ENCODE measurements at regions not wholly inside any gene's neighbourhood (a gene's known extent, or its start where the extent isn't known, plus 50 kb on each side); places are given as distances from the start of the nearest gene placed in this dataset.

GRCh38 chr4:28755081-28755480, 1894.4 kb downstream of the STIM2 start:
- no peaks in the 10 kb centered on the region for H3K4me1 ChIP-seq (ENCODE audit: insufficient read depth, low read length)
- H3K9me3 ChIP-seq (ENCODE audit: low read length) = no peaks in the 10 kb centered on the region
- H3K4me3 ChIP-seq (ENCODE audit: low read length) = no peak overlapping the region
- no peak overlapping the region for H3K27ac ChIP-seq (ENCODE audit: low read depth, low read length)
- Mint-ChIP-seq H3K9me3 (peaks cover 5 to 20% (median 10%) of the 10 kb centered on the region in 5 donors), H3K4me1 (no peaks in the 10 kb centered on the region), H3K4me3 (no peak overlapping the region), H3K27ac (no peak overlapping the region), H3K27me3 (no peaks in the 10 kb centered on the region), H3K36me3 (no peaks in the 10 kb centered on the region)
- ChIA-PET CTCF (no interaction called here), POLR2A (no interaction called here)
- no peak for DNase-seq
- no peaks in the 10 kb centered on the region for H3K27me3 ChIP-seq (ENCODE audit: insufficient read depth, low read length, poor library complexity, severe bottlenecking)
- no peaks in the 10 kb centered on the region for H3K36me3 ChIP-seq (ENCODE audit: insufficient read depth, low read length)

- ChIA-PET POLR2A (no interaction called here), CTCF (no interaction called here)
- Mint-ChIP-seq H3K27ac (no peak overlapping the region), H3K27me3 (no peaks in the 10 kb centered on the region), H3K9me3 (peaks cover 2 to 18% (median 16%) of the 10 kb centered on the region in 5 donors), H3K4me3 (no peak overlapping the region), H3K4me1 (no peaks in the 10 kb centered on the region), H3K36me3 (no peaks in the 10 kb centered on the region)
- no peaks in the 10 kb centered on the region for H3K4me1 ChIP-seq (ENCODE audit: insufficient read depth, low read length)
- H3K27ac ChIP-seq (ENCODE audit: low read depth, low read length) = no peak overlapping the region
- H3K4me3 ChIP-seq (ENCODE audit: low read length) = no peak overlapping the region
- no peak for DNase-seq
- H3K27me3 ChIP-seq (ENCODE audit: insufficient read depth, low read length, poor library complexity, severe bottlenecking) = no peaks in the 10 kb centered on the region
- H3K9me3 ChIP-seq (ENCODE audit: low read length) = no peaks in the 10 kb centered on the region
- H3K36me3 ChIP-seq (ENCODE audit: insufficient read depth, low read length) = no peaks in the 10 kb centered on the region
Measured at GRCh38 chr4:28759064-28759463, 1898.4 kb downstream of the STIM2 start.

- H3K9me3 Mint-ChIP-seq = peaks cover 5 to 19% (median 11%) of the 10 kb centered on the region in 5 donors
- POLR2A ChIA-PET = no interaction called here
- no peaks in the 10 kb centered on the region for H3K4me1 Mint-ChIP-seq
- H3K36me3 ChIP-seq (ENCODE audit: insufficient read depth, low read length) = no peaks in the 10 kb centered on the region
- H3K4me3 Mint-ChIP-seq = no peak overlapping the region
- no peak for DNase-seq
- no peak overlapping the region for H3K4me3 ChIP-seq (ENCODE audit: low read length)
- H3K27me3 ChIP-seq (ENCODE audit: insufficient read depth, low read length, poor library complexity, severe bottlenecking) = no peaks in the 10 kb centered on the region
- H3K27ac ChIP-seq (ENCODE audit: low read depth, low read length) = no peak overlapping the region
- H3K4me1 ChIP-seq (ENCODE audit: insufficient read depth, low read length) = no peaks in the 10 kb centered on the region
- CTCF ChIA-PET = no interaction called here
- H3K27me3 Mint-ChIP-seq = no peaks in the 10 kb centered on the region
- H3K36me3 Mint-ChIP-seq = no peaks in the 10 kb centered on the region
- H3K27ac Mint-ChIP-seq = no peak overlapping the region
- H3K9me3 ChIP-seq (ENCODE audit: low read length) = no peaks in the 10 kb centered on the region
Measured at GRCh38 chr4:28760003-28760402, 1899.4 kb downstream of the STIM2 start.

- H3K27me3 ChIP-seq (ENCODE audit: insufficient read depth, low read length, poor library complexity, severe bottlenecking) = no peaks in the 10 kb centered on the region
- POLR2A ChIA-PET = no interaction called here
- Mint-ChIP-seq H3K27me3 (no peaks in the 10 kb centered on the region), H3K27ac (no peak overlapping the region), H3K36me3 (no peaks in the 10 kb centered on the region), H3K4me1 (no peaks in the 10 kb centered on the region), H3K4me3 (no peak overlapping the region), H3K9me3 (peaks cover 3 to 42% (median 8%) of the 10 kb centered on the region in 5 donors)
- no peaks in the 10 kb centered on the region for H3K4me1 ChIP-seq (ENCODE audit: insufficient read depth, low read length)
- DNase-seq = no peak
- no peak overlapping the region for H3K4me3 ChIP-seq (ENCODE audit: low read length)
- CTCF ChIA-PET = no interaction called here
- no peaks in the 10 kb centered on the region for H3K9me3 ChIP-seq (ENCODE audit: low read length)
- H3K27ac ChIP-seq (ENCODE audit: low read depth, low read length) = no peak overlapping the region
- no peaks in the 10 kb centered on the region for H3K36me3 ChIP-seq (ENCODE audit: insufficient read depth, low read length)
Measured at GRCh38 chr4:28772066-28772465, 1911.4 kb downstream of the STIM2 start.

GRCh38 chr4:28772788-28773187, 1912.1 kb downstream of the STIM2 start:
- Histone ChIP-seq H3K9me3 (ENCODE audit: low read length) (no peaks in the 10 kb centered on the region), H3K4me1 (ENCODE audit: insufficient read depth, low read length) (no peaks in the 10 kb centered on the region), H3K36me3 (ENCODE audit: insufficient read depth, low read length) (no peaks in the 10 kb centered on the region), H3K4me3 (ENCODE audit: low read length) (no peak overlapping the region), H3K27ac (ENCODE audit: low read depth, low read length) (no peak overlapping the region), H3K27me3 (ENCODE audit: insufficient read depth, low read length, poor library complexity, severe bottlenecking) (no peaks in the 10 kb centered on the region)
- Mint-ChIP-seq H3K4me3 (no peak overlapping the region), H3K4me1 (no peaks in the 10 kb centered on the region), H3K27ac (no peak overlapping the region), H3K9me3 (peaks cover 3 to 42% (median 7%) of the 10 kb centered on the region in 5 donors), H3K27me3 (no peaks in the 10 kb centered on the region), H3K36me3 (no peaks in the 10 kb centered on the region)
- ChIA-PET CTCF (no interaction called here), POLR2A (no interaction called here)
- DNase-seq = no peak

- no peak for DNase-seq
- Mint-ChIP-seq H3K36me3 (no peaks in the 10 kb centered on the region), H3K4me3 (no peak overlapping the region), H3K9me3 (peaks cover 6 to 49% (median 10%) of the 10 kb centered on the region in 5 donors), H3K27ac (no peak overlapping the region), H3K27me3 (no peaks in the 10 kb centered on the region), H3K4me1 (no peaks in the 10 kb centered on the region)
- no peak overlapping the region for H3K4me3 ChIP-seq (ENCODE audit: low read length)
- no peak overlapping the region for H3K27ac ChIP-seq (ENCODE audit: low read depth, low read length)
- H3K9me3 ChIP-seq (ENCODE audit: low read length) = no peaks in the 10 kb centered on the region
- CTCF ChIA-PET = no interaction called here
- H3K27me3 ChIP-seq (ENCODE audit: insufficient read depth, low read length, poor library complexity, severe bottlenecking) = no peaks in the 10 kb centered on the region
- POLR2A ChIA-PET = no interaction called here
- no peaks in the 10 kb centered on the region for H3K36me3 ChIP-seq (ENCODE audit: insufficient read depth, low read length)
- H3K4me1 ChIP-seq (ENCODE audit: insufficient read depth, low read length) = no peaks in the 10 kb centered on the region
Measured at GRCh38 chr4:28774344-28774743, 1913.7 kb downstream of the STIM2 start.

GRCh38 chr4:28776004-28776403, 1915.4 kb downstream of the STIM2 start:
- H3K9me3 ChIP-seq (ENCODE audit: low read length) = no peaks in the 10 kb centered on the region
- no peaks in the 10 kb centered on the region for H3K36me3 Mint-ChIP-seq
- H3K36me3 ChIP-seq (ENCODE audit: insufficient read depth, low read length) = no peaks in the 10 kb centered on the region
- no peaks in the 10 kb centered on the region for H3K27me3 Mint-ChIP-seq
- peaks cover 8 to 50% (median 10%) of the 10 kb centered on the region in 5 donors for H3K9me3 Mint-ChIP-seq
- no peak overlapping the region for H3K4me3 ChIP-seq (ENCODE audit: low read length)
- CTCF ChIA-PET = no interaction called here
- DNase-seq = no peak
- no peaks in the 10 kb centered on the region for H3K4me1 ChIP-seq (ENCODE audit: insufficient read depth, low read length)
- POLR2A ChIA-PET = no interaction called here
- H3K27me3 ChIP-seq (ENCODE audit: insufficient read depth, low read length, poor library complexity, severe bottlenecking) = no peaks in the 10 kb centered on the region
- no peak overlapping the region for H3K27ac ChIP-seq (ENCODE audit: low read depth, low read length)
- H3K27ac Mint-ChIP-seq = no peak overlapping the region
- no peaks in the 10 kb centered on the region for H3K4me1 Mint-ChIP-seq
- no peak overlapping the region for H3K4me3 Mint-ChIP-seq

GRCh38 chr4:28784188-28784587, 1923.5 kb downstream of the STIM2 start:
- Mint-ChIP-seq H3K4me3 (no peak overlapping the region), H3K27me3 (no peaks in the 10 kb centered on the region), H3K27ac (no peak overlapping the region), H3K9me3 (peaks cover 0 to 15% (median 5%) of the 10 kb centered on the region in 5 donors), H3K36me3 (no peaks in the 10 kb centered on the region), H3K4me1 (no peaks in the 10 kb centered on the region)
- H3K4me1 ChIP-seq (ENCODE audit: insufficient read depth, low read length) = no peaks in the 10 kb centered on the region
- no peaks in the 10 kb centered on the region for H3K9me3 ChIP-seq (ENCODE audit: low read length)
- H3K4me3 ChIP-seq (ENCODE audit: low read length) = no peak overlapping the region
- no peak for DNase-seq
- POLR2A ChIA-PET = no interaction called here
- H3K27ac ChIP-seq (ENCODE audit: low read depth, low read length) = no peak overlapping the region
- CTCF ChIA-PET = no interaction called here
- H3K36me3 ChIP-seq (ENCODE audit: insufficient read depth, low read length) = no peaks in the 10 kb centered on the region
- H3K27me3 ChIP-seq (ENCODE audit: insufficient read depth, low read length, poor library complexity, severe bottlenecking) = no peaks in the 10 kb centered on the region

GRCh38 chr4:28787947-28788346, 1927.3 kb downstream of the STIM2 start:
- no peaks in the 10 kb centered on the region for H3K4me1 ChIP-seq (ENCODE audit: insufficient read depth, low read length)
- no peak overlapping the region for H3K27ac ChIP-seq (ENCODE audit: low read depth, low read length)
- no peaks in the 10 kb centered on the region for H3K27me3 Mint-ChIP-seq
- no peak overlapping the region for H3K4me3 Mint-ChIP-seq
- no peaks in the 10 kb centered on the region for H3K36me3 ChIP-seq (ENCODE audit: insufficient read depth, low read length)
- no peak overlapping the region for H3K4me3 ChIP-seq (ENCODE audit: low read length)
- H3K9me3 ChIP-seq (ENCODE audit: low read length) = no peaks in the 10 kb centered on the region
- POLR2A ChIA-PET = no interaction called here
- DNase-seq = no peak
- no peaks in the 10 kb centered on the region for H3K36me3 Mint-ChIP-seq
- H3K9me3 Mint-ChIP-seq = peaks cover 0 to 14% (median 0%) of the 10 kb centered on the region in 5 donors
- no peak overlapping the region for H3K27ac Mint-ChIP-seq
- CTCF ChIA-PET = no interaction called here
- no peaks in the 10 kb centered on the region for H3K4me1 Mint-ChIP-seq
- no peaks in the 10 kb centered on the region for H3K27me3 ChIP-seq (ENCODE audit: insufficient read depth, low read length, poor library complexity, severe bottlenecking)
